ENCODE measurements at regions not wholly inside any gene's neighbourhood (a gene's known extent, or its start where the extent isn't known, plus 50 kb on each side); places are given as distances from the start of the nearest gene placed in this dataset.

GRCh38 chr17:73972056-73972455 lies 231.4 kb upstream of the RPL38 start:
- no peak for ATAC-seq
- no peak overlapping the region for H3K4me3 ChIP-seq
- H3K36me3 ChIP-seq = no peaks in the 10 kb centered on the region
- no peaks in the 10 kb centered on the region for H3K9me3 ChIP-seq
- no peak overlapping the region for H3K27ac ChIP-seq
- no peaks in the 10 kb centered on the region for H3K4me1 ChIP-seq
- no peak for TF ChIP-seq CTCF (IDR thresholded peaks at IDR 0.05)
- no peak for TF ChIP-seq POLR2AphosphoS5 (IDR thresholded peaks at IDR 0.05)
- TF ChIP-seq EP300 (IDR thresholded peaks at IDR 0.05) = no peak
- no peak for TF ChIP-seq POLR2A (IDR thresholded peaks at IDR 0.05)
- H3K27me3 ChIP-seq = peaks cover 54% of the 10 kb centered on the region
- 100% methylated on average over 1 of the region's 10 CpGs for WGBS, 2 donors (ENCODE audit: low coverage in 1 of 2)

GRCh38 chr17:73972901-73973300 lies 230.6 kb upstream of the RPL38 start:
- no peak for TF ChIP-seq CTCF (IDR thresholded peaks at IDR 0.05)
- no peak for TF ChIP-seq POLR2AphosphoS5 (IDR thresholded peaks at IDR 0.05)
- no peak for TF ChIP-seq EP300 (IDR thresholded peaks at IDR 0.05)
- no peak for TF ChIP-seq POLR2A (IDR thresholded peaks at IDR 0.05)
- H3K4me3 ChIP-seq = no peak overlapping the region
- no peaks in the 10 kb centered on the region for H3K4me1 ChIP-seq
- ATAC-seq = no peak
- H3K27me3 ChIP-seq = peaks cover 63% of the 10 kb centered on the region
- no CpG with 5 or more reads among the region's 6 CpGs for WGBS, 2 donors (ENCODE audit: low coverage in 1 of 2)
- no peaks in the 10 kb centered on the region for H3K36me3 ChIP-seq
- H3K9me3 ChIP-seq = no peaks in the 10 kb centered on the region
- no peak overlapping the region for H3K27ac ChIP-seq

GRCh38 chr17:73973586-73974409 lies 229.7 kb upstream of the RPL38 start:
- Histone ChIP-seq H3K4me1 (no peaks in the 10 kb centered on the region), H3K27me3 (peaks cover 67% of the 10 kb centered on the region), H3K4me3 (no peak overlapping the region), H3K27ac (no peak overlapping the region), H3K9me3 (peaks cover 0 to 8% (median 0%) of the 10 kb centered on the region in 3 donors), H3K36me3 (no peaks in the 10 kb centered on the region)
- WGBS, 2 donors (ENCODE audit: low coverage in 1 of 2) = 45 to 49% methylated on average over 4 to 5 of the region's 16 CpGs
- no peak for TF ChIP-seq POLR2AphosphoS5 (IDR thresholded peaks at IDR 0.05)
- no peak for TF ChIP-seq EP300 (IDR thresholded peaks at IDR 0.05)
- ATAC-seq = no peak

- no peaks in the 10 kb centered on the region for H3K4me1 ChIP-seq
- peaks cover 67% of the 10 kb centered on the region for H3K27me3 ChIP-seq
- no peak overlapping the region for H3K27ac ChIP-seq
- H3K9me3 ChIP-seq = peaks cover 0 to 11% (median 0%) of the 10 kb centered on the region in 3 donors
- WGBS, 2 donors (ENCODE audit: low coverage in 1 of 2) = 89 to 100% methylated on average over 1 of the region's 1 CpG
- H3K36me3 ChIP-seq = no peaks in the 10 kb centered on the region
- no peak overlapping the region for H3K4me3 ChIP-seq
- no peak for TF ChIP-seq POLR2AphosphoS5 (IDR thresholded peaks at IDR 0.05)
- no peak for TF ChIP-seq CTCF (IDR thresholded peaks at IDR 0.05)
- TF ChIP-seq EP300 (IDR thresholded peaks at IDR 0.05) = no peak
- TF ChIP-seq POLR2A (IDR thresholded peaks at IDR 0.05) = no peak
- ATAC-seq = no peak
Measured at GRCh38 chr17:73974536-73974935, 228.9 kb upstream of the RPL38 start.

GRCh38 chr17:73976147-73976546 lies 227.3 kb upstream of the RPL38 start:
- ATAC-seq = no peak

More at GRCh38 chr17:73976147-73976546, 227.3 kb upstream of the RPL38 start:
- TF ChIP-seq POLR2A (IDR thresholded peaks at IDR 0.05) (no peak), EP300 (IDR thresholded peaks at IDR 0.05) (no peak), POLR2AphosphoS5 (IDR thresholded peaks at IDR 0.05) (no peak), CTCF (IDR thresholded peaks at IDR 0.05) (no peak)
- Histone ChIP-seq H3K4me3 (no peak overlapping the region), H3K27ac (no peak overlapping the region), H3K27me3 (peaks cover 67% of the 10 kb centered on the region), H3K36me3 (no peaks in the 10 kb centered on the region), H3K4me1 (no peaks in the 10 kb centered on the region), H3K9me3 (peaks cover 0 to 11% (median 0%) of the 10 kb centered on the region in 3 donors)
- 80% methylated on average over 1 of the region's 1 CpG; no CpG with 5 or more reads in 1 of the 2 donors for WGBS, 2 donors (ENCODE audit: low coverage in 1 of 2)
